MM.1S (cell line): ENCODE measurements at regions not wholly inside any gene's neighbourhood (a gene's known extent, or its start where the extent isn't known, plus 50 kb on each side); places are given as distances from the start of the nearest gene placed in this dataset.

Source experiments
- CTCF ChIP-seq: fragments of 300-600 bp; sonication (generic); IDR thresholded peaks from 2 replicates; pipeline ENCODE4 v1.5.1; 2016; ENCODE audit warnings: antibody characterized with exemption, low read length, mixed read lengths
- EZH2 ChIP-seq: fragments of 300-600 bp; sonication (generic); optimal IDR thresholded peaks from 2 replicates; pipeline ENCODE3; 2017; ENCODE audit warnings: low read depth, mild to moderate bottlenecking, antibody characterized with exemption, low read length, mixed read lengths

GRCh38 chr2:217723981-217724380 is 278.8 kb downstream of the TNS1 start:
- TF ChIP-seq CTCF (no peak), EZH2 (no peak)
